HUES48 (cell line): ENCODE measurements at regions not wholly inside any gene's neighbourhood (a gene's known extent, or its start where the extent isn't known, plus 50 kb on each side); places are given as distances from the start of the nearest gene placed in this dataset.
"Not testable (repeated sequence)": the region's sequence is repeated elsewhere in the genome, so short reads cannot be mapped to it uniquely, and the experiment has no call there.

Source experiments
- H3K27ac ChIP-seq: one replicate; pipeline ENCODE4 v1.7.0; 2013; ENCODE audit warnings: low read depth, low read length, inconsistent platforms
- H3K27me3 ChIP-seq: 2 replicates; pipeline ENCODE4 v1.6.1; 2013; ENCODE audit warnings: mild to moderate bottlenecking, low read length; ENCODE audit not compliant: control insufficient read depth, insufficient read depth
- H3K36me3 ChIP-seq: 2 replicates; pipeline ENCODE4 v1.6.1; 2013; ENCODE audit warnings: low read length; ENCODE audit not compliant: control insufficient read depth, insufficient read depth
- H3K4me1 ChIP-seq: 2 replicates; pipeline ENCODE4 v1.6.1; 2013; ENCODE audit warnings: mild to moderate bottlenecking, low read length; ENCODE audit not compliant: control insufficient read depth, insufficient read depth
- H3K4me3 ChIP-seq: 2 replicates; pipeline ENCODE4 v1.5.1; 2013; ENCODE audit warnings: mild to moderate bottlenecking, low read depth, low read length
- H3K9ac ChIP-seq: 2 replicates; pipeline ENCODE4 v1.6.1; 2013; ENCODE audit warnings: mild to moderate bottlenecking, low read depth, low read length, moderate library complexity
- H3K9me3 ChIP-seq: 2 replicates; pipeline ENCODE4 v1.6.1; 2013; ENCODE audit warnings: low read length; ENCODE audit not compliant: control insufficient read depth, insufficient read depth

DNA sequence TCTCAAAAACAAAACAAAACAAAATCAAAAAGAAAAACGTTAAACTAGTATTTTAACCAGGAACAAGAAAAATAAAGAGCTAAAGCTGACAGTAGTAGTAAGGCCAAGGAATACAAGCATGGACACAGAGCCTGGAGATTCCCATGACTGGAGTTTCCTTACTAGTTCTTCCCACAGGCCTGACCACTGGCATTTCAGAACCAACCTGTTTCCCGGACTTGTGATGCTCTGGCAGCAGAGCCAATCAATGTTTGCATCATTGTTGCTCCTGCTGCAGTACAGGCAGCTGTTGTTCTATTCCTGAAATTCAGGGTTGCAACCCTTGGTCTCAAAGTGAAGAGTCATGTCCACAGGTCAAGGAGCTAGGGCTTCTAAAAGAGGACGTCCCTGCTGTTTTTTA lies 111.3 kb upstream of the WARS2 start:
- H3K4me1 ChIP-seq: no peaks in the 10 kb centered on the region
- no peak overlapping the region for H3K4me3 ChIP-seq
- H3K27ac ChIP-seq: no peak overlapping the region
- H3K9ac ChIP-seq: no peak overlapping the region
- no peaks in the 10 kb centered on the region for H3K9me3 ChIP-seq
- no peaks in the 10 kb centered on the region for H3K36me3 ChIP-seq
- no peaks in the 10 kb centered on the region for H3K27me3 ChIP-seq

DNA sequence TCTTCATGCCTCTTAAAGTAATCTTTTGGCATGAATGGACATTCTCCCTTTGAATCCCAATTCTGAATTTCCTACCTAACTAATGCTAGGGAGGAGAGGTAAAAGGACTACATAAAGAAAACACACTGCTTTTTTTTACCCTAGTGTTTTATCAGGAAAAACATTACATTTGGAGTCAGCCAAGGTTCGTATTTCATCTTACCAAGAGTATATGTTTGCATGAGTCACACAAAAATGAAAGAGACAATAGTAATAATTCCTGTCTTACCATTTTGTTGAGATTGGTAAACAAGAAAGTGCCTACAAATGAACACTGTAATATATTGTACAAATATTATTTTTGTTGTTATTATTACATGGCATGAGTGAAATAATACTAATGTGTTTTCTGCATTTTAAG lies 112.9 kb upstream of the WARS2 start:
- Histone ChIP-seq H3K9me3 (no peaks in the 10 kb centered on the region), H3K27me3 (no peaks in the 10 kb centered on the region), H3K36me3 (no peaks in the 10 kb centered on the region), H3K4me3 (no peak overlapping the region), H3K4me1 (no peaks in the 10 kb centered on the region), H3K27ac (no peak overlapping the region), H3K9ac (no peak overlapping the region)

DNA sequence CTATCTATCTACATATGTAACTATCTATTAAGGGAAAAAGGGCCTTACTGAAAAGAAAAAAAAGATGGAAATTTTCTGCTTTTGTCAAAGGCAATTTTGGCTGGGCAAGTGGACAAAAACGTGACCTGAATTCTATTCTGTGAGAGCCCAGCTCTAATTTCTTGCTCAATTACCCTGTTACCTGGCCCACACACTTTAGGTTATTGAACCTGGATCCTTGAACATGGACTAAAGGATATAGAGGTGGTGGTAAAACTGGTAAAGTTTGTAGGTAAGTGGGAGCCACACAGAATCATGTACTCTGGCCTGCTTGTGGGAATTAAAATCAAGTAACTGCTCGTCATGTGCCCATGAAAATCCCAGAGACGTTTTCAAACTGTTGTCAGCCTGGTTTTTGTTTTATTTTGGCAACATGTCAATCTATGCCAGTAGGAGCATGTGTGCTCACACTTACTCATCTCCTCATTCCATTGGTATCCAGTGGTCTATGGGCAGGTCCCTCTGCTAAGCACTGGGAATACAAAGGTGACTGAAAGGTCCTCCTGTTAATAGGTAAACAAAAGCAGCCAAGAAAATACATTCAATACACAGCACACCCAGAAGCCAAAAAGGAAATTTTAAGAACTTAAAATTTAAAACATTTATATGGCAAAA lies 113.7 kb upstream of the WARS2 start:
- no peaks in the 10 kb centered on the region for H3K4me1 ChIP-seq
- no peaks in the 10 kb centered on the region for H3K9me3 ChIP-seq
- H3K27me3 ChIP-seq: no peaks in the 10 kb centered on the region
- H3K4me3 ChIP-seq: no peak overlapping the region
- no peak overlapping the region for H3K27ac ChIP-seq
- no peaks in the 10 kb centered on the region for H3K36me3 ChIP-seq
- no peak overlapping the region for H3K9ac ChIP-seq

DNA sequence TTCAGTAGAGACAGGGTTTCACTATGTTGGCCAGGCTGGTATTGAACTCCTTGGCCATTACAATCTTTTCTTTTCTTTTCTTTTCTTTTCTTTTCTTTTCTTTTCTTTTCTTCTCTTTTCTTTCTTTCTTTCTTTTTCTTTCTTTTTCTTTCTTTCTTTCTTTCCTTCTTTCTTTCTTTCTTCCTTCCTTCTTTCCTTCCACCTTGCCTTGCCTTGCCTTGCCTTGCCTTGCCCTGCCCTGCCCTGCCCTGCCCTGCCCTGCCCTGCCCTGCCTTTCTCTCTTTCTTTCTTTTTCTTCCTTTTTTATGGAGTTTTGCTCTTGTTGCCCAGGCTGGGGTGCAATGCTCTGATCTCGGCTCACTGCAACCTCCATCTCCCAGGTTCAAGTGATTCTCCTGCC lies 112.5 kb upstream of the HAO2 start:
- not testable (repeated sequence) for H3K9me3 ChIP-seq

DNA sequence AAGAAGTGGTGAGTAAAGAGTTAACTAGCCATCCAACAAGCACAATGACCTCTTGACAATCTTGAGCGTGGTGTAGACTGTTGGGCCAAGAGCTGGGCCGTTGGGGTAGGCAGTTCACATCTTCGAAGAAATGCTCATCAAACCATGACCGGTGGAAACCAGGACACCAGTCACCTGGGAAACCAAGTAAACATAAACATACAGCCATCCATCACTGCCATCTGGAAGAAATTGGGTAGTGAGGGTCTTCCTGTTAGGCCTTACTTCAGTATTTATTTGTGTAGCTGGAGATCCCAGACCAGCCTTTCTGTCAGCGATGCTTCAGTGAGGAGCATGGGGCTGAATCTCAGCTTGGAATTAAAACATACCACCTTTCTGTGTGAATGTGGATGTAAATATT lies 108.1 kb upstream of the HAO2 start:
- H3K9me3 ChIP-seq: no peaks in the 10 kb centered on the region
- H3K36me3 ChIP-seq: no peaks in the 10 kb centered on the region
- H3K9ac ChIP-seq: no peak overlapping the region
- no peak overlapping the region for H3K4me3 ChIP-seq
- no peaks in the 10 kb centered on the region for H3K4me1 ChIP-seq
- no peaks in the 10 kb centered on the region for H3K27me3 ChIP-seq
- H3K27ac ChIP-seq: no peak overlapping the region

More for the DNA sequence above, 112.5 kb upstream of the HAO2 start:
- H3K27ac ChIP-seq, H3K4me3 ChIP-seq, H3K27me3 ChIP-seq, H3K9ac ChIP-seq, H3K36me3 ChIP-seq, H3K4me1 ChIP-seq: not testable (repeated sequence)

DNA sequence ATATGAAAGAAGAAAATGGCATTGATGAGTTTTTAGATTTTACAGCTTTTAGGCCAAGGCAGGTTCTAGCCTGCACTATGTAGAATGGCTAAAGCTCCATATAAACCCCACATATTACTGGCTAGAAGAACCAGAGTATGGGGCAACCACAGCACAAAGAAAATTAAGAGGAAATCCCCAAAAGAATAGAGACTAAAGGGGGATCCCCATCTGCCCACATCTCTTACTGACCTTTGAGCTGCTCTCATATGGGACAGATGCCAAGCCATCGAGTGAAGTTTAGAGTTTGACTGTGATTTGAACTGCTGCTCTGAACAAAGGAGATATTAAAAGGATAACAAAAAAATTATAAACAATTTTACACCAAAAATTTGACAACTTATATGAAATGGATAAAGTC lies 102.2 kb upstream of the HAO2 start:
- Histone ChIP-seq H3K27ac (no peak overlapping the region), H3K4me3 (no peak overlapping the region), H3K27me3 (no peaks in the 10 kb centered on the region), H3K36me3 (no peaks in the 10 kb centered on the region), H3K9me3 (no peaks in the 10 kb centered on the region), H3K4me1 (no peaks in the 10 kb centered on the region), H3K9ac (no peak overlapping the region)

DNA sequence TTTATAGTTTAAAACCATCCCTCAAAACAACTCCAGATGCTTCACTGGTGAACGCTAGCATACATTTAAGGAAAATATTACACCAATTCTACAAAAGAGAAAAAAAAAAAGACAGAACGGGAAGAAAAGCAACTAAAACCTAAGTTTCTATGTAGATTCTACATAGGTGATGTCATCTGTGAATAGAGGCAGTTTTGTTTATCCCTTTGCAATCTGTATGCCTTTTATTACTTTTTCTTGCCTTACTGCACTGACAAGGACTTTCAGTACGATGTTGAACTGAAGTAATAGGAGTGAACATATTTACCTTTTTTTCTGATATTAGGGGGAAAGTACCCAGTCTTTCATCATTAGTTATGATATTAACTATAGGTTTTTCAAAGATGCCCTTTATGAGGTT lies 101.7 kb upstream of the HAO2 start:
- Histone ChIP-seq H3K9me3 (no peaks in the 10 kb centered on the region), H3K4me1 (no peaks in the 10 kb centered on the region), H3K36me3 (no peaks in the 10 kb centered on the region), H3K4me3 (no peak overlapping the region), H3K27me3 (no peaks in the 10 kb centered on the region), H3K9ac (no peak overlapping the region), H3K27ac (no peak overlapping the region)

DNA sequence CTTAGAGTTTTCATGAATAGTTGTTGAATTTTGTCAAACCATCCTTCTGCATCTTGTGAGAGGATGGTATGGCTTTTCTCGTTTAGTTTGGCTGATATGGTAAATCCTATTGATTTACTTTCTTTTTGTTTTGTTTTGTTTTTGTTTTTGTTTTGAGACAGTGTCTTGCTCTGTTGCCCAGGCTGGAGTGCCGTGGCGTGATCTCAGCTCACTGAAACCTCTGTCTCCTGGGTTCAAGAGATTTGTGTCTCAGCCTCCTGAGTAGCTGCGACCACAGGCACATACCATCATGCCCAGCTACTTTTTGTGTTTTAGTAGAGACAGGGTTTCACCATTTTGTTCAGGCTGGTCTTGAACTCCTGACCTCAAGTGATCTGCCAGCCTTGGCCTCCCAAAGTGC lies 101.3 kb upstream of the HAO2 start:
- not testable (repeated sequence) for H3K4me1 ChIP-seq, H3K36me3 ChIP-seq, H3K27ac ChIP-seq, H3K27me3 ChIP-seq, H3K9me3 ChIP-seq, H3K9ac ChIP-seq, H3K4me3 ChIP-seq

DNA sequence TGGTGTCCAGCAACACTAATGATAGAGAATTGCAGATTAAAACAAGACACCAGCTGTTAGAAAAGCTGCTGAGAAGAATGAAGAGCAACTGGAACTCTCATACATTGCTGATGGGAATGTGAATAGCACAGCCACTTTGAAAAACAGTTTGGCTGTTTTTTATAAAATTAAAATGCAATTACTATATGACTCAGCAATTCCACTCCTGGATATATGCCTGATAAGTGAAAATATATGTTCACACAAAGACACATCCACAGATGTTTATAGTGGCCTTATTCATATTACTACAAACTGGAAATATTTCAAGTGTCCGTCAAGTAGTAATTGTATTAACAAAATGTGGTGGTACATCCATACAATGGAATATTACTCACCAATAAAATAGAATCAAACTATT lies 99.7 kb upstream of the HAO2 start:
- Histone ChIP-seq H3K9ac (no peak overlapping the region), H3K27me3 (no peaks in the 10 kb centered on the region), H3K27ac (no peak overlapping the region), H3K4me1 (no peaks in the 10 kb centered on the region), H3K9me3 (no peaks in the 10 kb centered on the region), H3K36me3 (no peaks in the 10 kb centered on the region), H3K4me3 (no peak overlapping the region)

DNA sequence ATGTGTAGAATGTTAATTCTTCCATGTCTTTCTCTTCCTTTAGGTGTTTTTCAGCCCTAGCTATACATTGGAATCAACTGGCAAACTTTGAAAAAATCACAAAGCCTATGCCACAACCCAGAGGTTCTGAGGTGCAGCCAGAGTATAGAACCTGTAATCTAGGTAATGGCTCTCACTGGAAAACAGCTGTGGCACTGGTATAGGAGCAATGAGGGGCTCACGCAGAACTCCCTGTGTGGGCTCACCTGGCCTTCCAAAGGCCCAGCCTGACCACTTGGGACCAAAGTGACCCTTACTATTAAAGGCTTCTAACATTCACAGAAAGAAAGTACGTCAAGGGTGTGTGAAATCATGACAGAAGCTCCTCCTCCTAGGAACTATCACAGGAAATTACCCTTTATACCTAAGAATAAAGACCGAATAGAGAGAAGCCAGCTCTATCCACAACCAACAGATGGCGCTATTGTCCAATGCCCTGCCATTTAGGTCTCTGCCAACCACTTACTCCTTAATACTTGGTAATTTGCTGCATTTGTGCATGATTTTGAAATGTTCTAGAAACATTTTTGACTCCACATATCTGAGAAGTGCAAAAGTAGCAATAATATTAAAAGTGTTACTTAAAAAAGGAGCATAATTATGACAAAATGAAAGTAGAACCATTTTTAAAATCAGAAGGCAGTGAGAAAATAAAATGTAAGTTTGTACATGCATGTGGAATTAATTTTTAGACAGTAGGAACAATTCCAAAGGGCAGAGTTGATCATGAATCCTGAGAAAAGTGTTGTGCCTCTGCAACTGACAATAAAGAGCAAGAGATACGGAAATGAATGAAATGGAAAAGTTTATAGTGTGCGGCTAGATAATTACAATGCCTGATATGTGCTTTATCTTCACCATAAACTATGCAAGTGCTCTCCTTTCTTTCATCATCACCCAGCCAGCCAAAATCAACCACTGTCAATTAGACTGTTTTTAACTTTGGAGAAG lies 93.1 kb upstream of the HAO2 start:
- no peak overlapping the region for H3K9ac ChIP-seq
- no peak overlapping the region for H3K4me3 ChIP-seq
- H3K27ac ChIP-seq: no peak overlapping the region

DNA sequence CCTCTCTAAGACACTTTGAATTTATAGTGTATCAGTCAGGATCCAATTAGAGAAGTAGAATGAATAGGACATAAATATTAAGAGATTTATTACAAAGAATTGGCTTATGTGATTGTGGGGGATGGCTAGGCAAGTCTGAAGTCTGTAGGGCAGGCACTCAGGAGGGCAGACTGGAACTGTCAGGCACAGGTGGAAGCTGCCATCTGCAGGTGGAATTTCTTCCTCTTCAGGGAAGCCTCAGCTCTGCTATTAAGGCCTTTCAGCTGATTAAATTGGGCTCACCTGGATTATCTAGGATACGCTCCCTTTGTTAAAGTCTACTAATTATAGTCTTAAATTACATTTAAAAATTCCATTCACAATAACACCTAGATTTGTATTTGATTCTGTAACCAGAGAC lies 92.0 kb upstream of the HAO2 start:
- Histone ChIP-seq H3K27me3 (no peaks in the 10 kb centered on the region), H3K36me3 (no peaks in the 10 kb centered on the region), H3K4me3 (no peak overlapping the region), H3K4me1 (no peaks in the 10 kb centered on the region), H3K9me3 (no peaks in the 10 kb centered on the region), H3K27ac (no peak overlapping the region), H3K9ac (no peak overlapping the region)

More for the DNA sequence above, 93.1 kb upstream of the HAO2 start:
- H3K36me3 ChIP-seq: no peaks in the 10 kb centered on the region
- H3K4me1 ChIP-seq: no peaks in the 10 kb centered on the region
- no peaks in the 10 kb centered on the region for H3K9me3 ChIP-seq
- no peaks in the 10 kb centered on the region for H3K27me3 ChIP-seq
